Neural crest cell (in vitro differentiated cells): ENCODE measurements at regions not wholly inside any gene's neighbourhood (a gene's known extent, or its start where the extent isn't known, plus 50 kb on each side); places are given as distances from the start of the nearest gene placed in this dataset.

Experiments used
- DNase-seq: peaks from one replicate; pipeline ENCODE4 v3.0.0; 2021; ENCODE audit warnings: low read depth, mixed read lengths, low spot score
- H3K27ac Mint-ChIP-seq: one replicate; pipeline ENCODE4 v1.8.0; 2021; ENCODE audit warnings: mild to moderate bottlenecking, mixed read lengths; ENCODE audit not compliant: unreplicated experiment
- H3K27me3 Mint-ChIP-seq: 2 replicates; pipeline ENCODE4 v1.8.0; 2021; ENCODE audit warnings: low read depth, mild to moderate bottlenecking, mixed read lengths
- H3K36me3 Mint-ChIP-seq: 2 replicates; pipeline ENCODE4 v1.8.0; 2021; ENCODE audit warnings: low read depth, mild to moderate bottlenecking, mixed read lengths
- H3K4me1 Mint-ChIP-seq: 2 replicates; pipeline ENCODE4 v1.8.0; 2021; ENCODE audit warnings: mixed read lengths
- H3K4me3 Mint-ChIP-seq: one replicate; pipeline ENCODE4 v1.8.0; 2021; ENCODE audit warnings: mild to moderate bottlenecking, mixed read lengths
- H3K9me3 Mint-ChIP-seq: 2 replicates; pipeline ENCODE4 v1.8.0; 2021; ENCODE audit warnings: mixed read lengths
- CTCF ChIP-seq: fragments of 200-600 bp; sonication (generic); conservative IDR thresholded peaks from 2 replicates; pipeline ENCODE4 v1.5.0; 2021; ENCODE audit warnings: antibody characterized with exemption, mild to moderate bottlenecking

- Mint-ChIP-seq H3K4me3 (no peak overlapping the region), H3K9me3 (no peaks in the 10 kb centered on the region), H3K4me1 (no peaks in the 10 kb centered on the region), H3K27ac (no peak overlapping the region), H3K27me3 (peaks cover 4% of the 10 kb centered on the region), H3K36me3 (no peaks in the 10 kb centered on the region)
- no peak for DNase-seq
- TF ChIP-seq CTCF, result peak; percentile 78
Measured at GRCh38 chr7:118104812-118105441, 79.0 kb upstream of the LSM8 start.

- Mint-ChIP-seq H3K36me3 (peaks cover 2% of the 10 kb centered on the region), H3K27ac (no peak overlapping the region), H3K27me3 (peaks cover 4% of the 10 kb centered on the region), H3K9me3 (peaks cover 7% of the 10 kb centered on the region), H3K4me1 (no peaks in the 10 kb centered on the region), H3K4me3 (no peak overlapping the region)
- TF ChIP-seq CTCF, result no peak
- no peak for DNase-seq
Measured at GRCh38 chr7:118109607-118110006, 74.4 kb upstream of the LSM8 start.

DNA sequence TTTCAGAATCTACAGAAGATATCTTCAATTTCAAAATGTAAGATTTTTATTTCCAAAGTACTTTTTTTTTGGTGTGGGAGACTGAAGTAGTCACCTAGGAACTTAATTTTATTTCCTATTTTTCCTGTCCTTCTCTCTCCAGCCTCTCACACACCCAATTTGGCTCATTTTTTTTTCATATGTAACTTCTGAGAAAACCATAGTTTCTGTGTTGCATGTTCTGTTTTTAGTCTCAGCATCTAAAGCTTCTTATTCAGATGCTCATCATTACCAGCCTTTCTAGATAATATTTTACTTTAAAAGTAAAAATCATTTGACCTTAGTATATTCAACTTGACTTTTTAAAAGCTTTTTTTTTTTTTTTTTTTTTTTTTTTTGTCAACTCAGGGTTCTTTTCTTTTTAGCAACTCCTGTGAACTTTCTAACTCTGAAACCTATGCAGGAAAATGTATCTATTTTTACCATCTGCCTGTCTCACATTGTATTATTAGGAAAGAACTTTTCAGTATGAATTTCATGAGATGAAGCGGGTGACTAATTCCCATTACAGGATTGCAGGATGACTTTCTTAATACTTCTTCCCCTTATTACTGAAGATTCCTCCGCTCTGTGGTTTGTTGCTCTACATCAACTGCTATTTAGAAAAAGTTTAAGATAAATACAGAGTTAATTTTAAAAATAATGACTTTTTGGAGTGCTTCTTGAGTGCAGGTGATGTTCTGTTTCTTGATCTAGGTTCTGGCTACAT lies 73.6 kb upstream of the LSM8 start:
- Mint-ChIP-seq H3K27me3 (peaks cover 4% of the 10 kb centered on the region), H3K4me1 (no peaks in the 10 kb centered on the region), H3K36me3 (peaks cover 2% of the 10 kb centered on the region), H3K9me3 (peaks cover 7% of the 10 kb centered on the region), H3K4me3 (no peak overlapping the region), H3K27ac (no peak overlapping the region)
- TF ChIP-seq CTCF, result no peak
- DNase-seq, result no peak

DNA sequence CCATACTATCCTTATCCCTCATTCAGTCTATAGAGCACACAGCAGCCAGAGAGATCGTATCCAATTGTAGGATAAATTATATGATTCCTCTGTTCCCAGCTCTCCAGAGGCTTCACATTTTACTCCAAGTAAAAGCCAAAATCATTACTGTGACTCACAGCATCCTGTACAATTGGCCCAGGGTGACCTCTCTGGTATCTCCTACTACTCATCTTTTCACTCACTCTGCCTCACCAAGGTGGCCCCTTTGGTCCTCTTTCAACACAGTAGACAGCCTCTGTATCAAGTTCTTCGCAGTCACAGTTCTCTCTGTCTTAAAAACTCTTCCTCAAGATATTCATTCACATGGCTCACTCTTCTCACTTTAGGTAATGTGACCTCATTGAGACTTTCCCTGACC lies 72.6 kb upstream of the LSM8 start:
- peaks cover 2% of the 10 kb centered on the region for H3K36me3 Mint-ChIP-seq
- no peaks in the 10 kb centered on the region for H3K4me1 Mint-ChIP-seq
- no peak for TF ChIP-seq CTCF
- no peaks in the 10 kb centered on the region for H3K27me3 Mint-ChIP-seq
- H3K9me3 Mint-ChIP-seq, result peaks cover 7% of the 10 kb centered on the region
- no peak overlapping the region for H3K27ac Mint-ChIP-seq
- no peak overlapping the region for H3K4me3 Mint-ChIP-seq
- DNase-seq, result no peak

DNA sequence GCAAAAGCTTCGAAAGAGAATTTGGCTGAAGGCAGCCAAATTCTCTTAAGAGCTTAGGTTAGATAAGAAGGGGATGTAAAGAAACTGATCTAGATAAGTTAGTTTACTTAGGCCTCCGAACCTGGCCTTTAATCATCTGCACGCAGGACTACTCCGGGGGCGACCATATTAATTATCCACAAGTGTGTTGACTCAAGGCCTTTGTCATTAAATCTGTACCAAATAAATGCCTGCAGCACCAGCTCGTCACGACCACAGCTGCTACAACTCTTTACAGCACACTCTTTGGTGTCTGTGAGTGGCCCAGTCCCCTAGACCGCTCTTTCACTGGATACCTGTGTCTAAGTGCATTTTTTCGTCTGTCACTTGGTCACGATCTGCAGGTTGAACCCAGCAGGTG lies 69.8 kb upstream of the LSM8 start:
- Mint-ChIP-seq H3K9me3 (peaks cover 10% of the 10 kb centered on the region), H3K27me3 (no peaks in the 10 kb centered on the region), H3K27ac (no peak overlapping the region), H3K36me3 (peaks cover 2% of the 10 kb centered on the region), H3K4me3 (no peak overlapping the region), H3K4me1 (no peaks in the 10 kb centered on the region)
- DNase-seq, result no peak
- TF ChIP-seq CTCF, result no peak
